ENCODE measurements at regions not wholly inside any gene's neighbourhood (a gene's known extent, or its start where the extent isn't known, plus 50 kb on each side); places are given as distances from the start of the nearest gene placed in this dataset.

GRCh38 chr9:118215549-118215948 is 511.3 kb downstream of the TLR4 start:
- no peak for DNase-seq

- DNase-seq = no peak
Observed at GRCh38 chr9:118222375-118222774, 518.2 kb downstream of the TLR4 start.

GRCh38 chr9:118223111-118223510 is 518.9 kb downstream of the TLR4 start:
- no peak for DNase-seq

GRCh38 chr9:118230329-118230728 is 526.1 kb downstream of the TLR4 start:
- DNase-seq = no peak

- DNase-seq = no peak
Observed at GRCh38 chr9:118236625-118237024, 532.4 kb downstream of the TLR4 start.

- DNase-seq = no peak
Observed at GRCh38 chr9:118238139-118238538, 533.9 kb downstream of the TLR4 start.

- no peak for DNase-seq
Observed at GRCh38 chr9:118252027-118252426, 547.8 kb downstream of the TLR4 start.

- DNase-seq = no peak
Observed at GRCh38 chr9:118262191-118262590, 558.0 kb downstream of the TLR4 start.

- no peak for DNase-seq
Observed at GRCh38 chr9:118263949-118264348, 559.7 kb downstream of the TLR4 start.

- DNase-seq = no peak
Observed at GRCh38 chr9:118268046-118268445, 563.8 kb downstream of the TLR4 start.

GRCh38 chr9:118269623-118270022 is 565.4 kb downstream of the TLR4 start:
- DNase-seq = no peak

- DNase-seq = no peak
Observed at GRCh38 chr9:118271331-118271730, 567.1 kb downstream of the TLR4 start.

- DNase-seq = no peak
Observed at GRCh38 chr9:118271936-118272335, 567.7 kb downstream of the TLR4 start.

GRCh38 chr9:118273048-118273447 is 568.8 kb downstream of the TLR4 start:
- DNase-seq = no peak

GRCh38 chr9:118276784-118277183 is 572.6 kb downstream of the TLR4 start:
- no peak for DNase-seq

- no peak for DNase-seq
Observed at GRCh38 chr9:118281772-118282171, 577.6 kb downstream of the TLR4 start.

GRCh38 chr9:118283488-118283887 is 579.3 kb downstream of the TLR4 start:
- DNase-seq = no peak

GRCh38 chr9:118290116-118290515 is 585.9 kb downstream of the TLR4 start:
- no peak for DNase-seq

GRCh38 chr9:118295413-118295812 is 591.2 kb downstream of the TLR4 start:
- no peak for DNase-seq

- no peak for DNase-seq
Observed at GRCh38 chr9:118302721-118303120, 598.5 kb downstream of the TLR4 start.

GRCh38 chr9:118303216-118303615 is 599.0 kb downstream of the TLR4 start:
- DNase-seq = no peak

GRCh38 chr9:118305331-118305730 is 601.1 kb downstream of the TLR4 start:
- DNase-seq = no peak

GRCh38 chr9:118306801-118307200 is 602.6 kb downstream of the TLR4 start:
- no peak for DNase-seq

- no peak for DNase-seq
Observed at GRCh38 chr9:118313965-118314364, 609.8 kb downstream of the TLR4 start.

GRCh38 chr9:118316831-118317343 is 612.7 kb downstream of the TLR4 start:
- no peak for DNase-seq

Measured in activated effector memory CD4-positive, alpha-beta T cell treated with Interleukin-2 at 50 U/mL for 16 hours (primary cell).